ENCODE measurements at regions not wholly inside any gene's neighbourhood (a gene's known extent, or its start where the extent isn't known, plus 50 kb on each side); places are given as distances from the start of the nearest gene placed in this dataset.
A peak's percentile ranks its signal among the peaks of the same experiment; 100 is the strongest.

GRCh38 chr2:207331674-207332073 is 165.9 kb upstream of the KLF7 start:
- Histone ChIP-seq H2AK5ac (ENCODE audit: low read length, severe bottlenecking) (no peak overlapping the region), H2BK15ac (ENCODE audit: low read depth, poor library complexity, severe bottlenecking) (no peak overlapping the region), H3K27me3 (ENCODE audit: control insufficient read depth in 1 of 2, insufficient read depth in 1 of 2, low read length in 2 of 2) (no peaks in the 10 kb centered on the region), H3K36me3 (ENCODE audit: control insufficient read depth in 1 of 2, insufficient read depth in 2 of 2, low read depth in 1 of 2, low read length in 2 of 2) (no peaks in the 10 kb centered on the region), H4K91ac (ENCODE audit: low read length) (no peak overlapping the region), H3K4me2 (ENCODE audit: low read length, poor library complexity, severe bottlenecking) (no peak overlapping the region), H3K27ac (ENCODE audit: low read length, poor library complexity, severe bottlenecking) (no peak overlapping the region), H2BK5ac (ENCODE audit: low read depth, low read length, poor library complexity, severe bottlenecking) (no peak overlapping the region), H3K4ac (ENCODE audit: low read depth in 1 of 2, low read length in 2 of 2) (peak overlapping the region in 1 of 2 experiments; percentile 25), H3K4me3 (ENCODE audit: insufficient read depth in 1 of 2, low read depth in 1 of 2, low read length in 2 of 2) (no peak overlapping the region), H2BK12ac (ENCODE audit: low read length in 2 of 2) (peak overlapping the region; percentile 87 to 91), H3K9ac (ENCODE audit: low read length) (no peak overlapping the region), H3K18ac (ENCODE audit: low read depth in 1 of 2, low read length in 2 of 2) (peak overlapping the region; percentile 13 to 93), H4K8ac (ENCODE audit: low read length) (no peak overlapping the region), H3K9me3 (ENCODE audit: control insufficient read depth, low read length) (no peaks in the 10 kb centered on the region), H3K14ac (ENCODE audit: low read length in 2 of 2) (no peak overlapping the region), H2AFZ (ENCODE audit: low read depth, low read length) (no peak overlapping the region), H3K79me1 (replicated peaks; ENCODE audit: low read length, poor library complexity, severe bottlenecking) (no peaks in the 10 kb centered on the region), H2BK120ac (ENCODE audit: low read depth, low read length) (no peak overlapping the region), H3K4me1 (ENCODE audit: control insufficient read depth, insufficient read depth, low read depth, low read length) (peaks cover 6% of the 10 kb centered on the region), H3K23ac (ENCODE audit: low read length in 2 of 2) (no peak overlapping the region)
- WGBS = 79% methylated on average over 3 of the region's 6 CpGs
- DNase-seq = no peak

DNA sequence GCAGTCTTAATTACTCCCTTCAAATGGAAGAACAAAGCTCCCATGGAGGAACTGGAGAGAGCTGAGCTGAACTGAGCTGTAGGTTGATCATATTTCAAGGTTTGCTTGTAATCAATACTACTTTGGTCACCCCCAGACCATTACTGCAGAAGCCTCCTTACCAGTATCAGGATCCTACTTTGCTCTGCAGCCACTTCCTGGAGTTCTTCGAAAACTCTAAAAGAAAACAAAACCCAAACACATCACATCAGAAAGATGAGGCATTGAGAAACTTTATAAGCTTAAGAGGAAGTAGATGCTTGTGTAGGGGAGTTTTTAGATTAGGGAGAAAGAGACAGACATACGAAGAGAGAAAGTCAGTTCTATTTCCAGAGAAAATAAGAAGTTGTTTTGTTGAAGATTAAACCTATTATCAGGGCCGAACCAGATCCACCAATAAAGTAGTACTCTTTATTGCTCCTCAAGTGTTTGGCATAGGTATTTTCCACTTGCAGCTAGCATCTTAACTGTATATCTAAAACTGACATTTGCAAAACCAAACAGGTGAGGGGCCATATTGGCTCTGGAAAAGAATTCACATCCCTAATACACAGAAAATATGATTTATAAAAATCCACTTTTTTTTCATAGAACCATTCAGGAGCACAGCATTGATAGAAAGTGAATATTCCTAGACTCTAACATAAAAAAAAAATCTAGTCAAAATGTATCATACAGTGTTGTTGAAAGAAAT is 166.9 kb upstream of the KLF7 start:
- peak; percentile 60 for DNase-seq
- Histone ChIP-seq H4K91ac (ENCODE audit: low read length) (no peak overlapping the region), H3K4ac (ENCODE audit: low read depth in 1 of 2, low read length in 2 of 2) (peak overlapping the region; percentile 61 to 83), H3K4me3 (ENCODE audit: insufficient read depth in 1 of 2, low read depth in 1 of 2, low read length in 2 of 2) (no peak overlapping the region), H3K4me1 (ENCODE audit: control insufficient read depth, insufficient read depth, low read depth, low read length) (peaks cover 6% of the 10 kb centered on the region), H3K18ac (ENCODE audit: low read depth in 1 of 2, low read length in 2 of 2) (peak overlapping the region; percentile 61 to 83), H2BK5ac (ENCODE audit: low read depth, low read length, poor library complexity, severe bottlenecking) (no peak overlapping the region), H3K23ac (ENCODE audit: low read length in 2 of 2) (no peak overlapping the region), H2AK5ac (ENCODE audit: low read length, severe bottlenecking) (no peak overlapping the region), H3K9ac (ENCODE audit: low read length) (no peak overlapping the region), H4K8ac (ENCODE audit: low read length) (peak overlapping the region; percentile 41), H2BK12ac (ENCODE audit: low read length in 2 of 2) (peak overlapping the region; percentile 84), H3K79me1 (replicated peaks; ENCODE audit: low read length, poor library complexity, severe bottlenecking) (no peaks in the 10 kb centered on the region), H2BK120ac (ENCODE audit: low read depth, low read length) (peak overlapping the region; percentile 57), H3K27me3 (ENCODE audit: control insufficient read depth in 1 of 2, insufficient read depth in 1 of 2, low read length in 2 of 2) (no peaks in the 10 kb centered on the region), H3K27ac (ENCODE audit: low read length, poor library complexity, severe bottlenecking) (no peak overlapping the region), H2BK15ac (ENCODE audit: low read depth, poor library complexity, severe bottlenecking) (no peak overlapping the region), H3K36me3 (ENCODE audit: control insufficient read depth in 1 of 2, insufficient read depth in 2 of 2, low read depth in 1 of 2, low read length in 2 of 2) (no peaks in the 10 kb centered on the region), H3K4me2 (ENCODE audit: low read length, poor library complexity, severe bottlenecking) (no peak overlapping the region), H3K14ac (ENCODE audit: low read length in 2 of 2) (no peak overlapping the region), H2AFZ (ENCODE audit: low read depth, low read length) (no peak overlapping the region), H3K9me3 (ENCODE audit: control insufficient read depth, low read length) (no peaks in the 10 kb centered on the region)
- 48% methylated on average over 2 of the region's 3 CpGs for WGBS

DNA sequence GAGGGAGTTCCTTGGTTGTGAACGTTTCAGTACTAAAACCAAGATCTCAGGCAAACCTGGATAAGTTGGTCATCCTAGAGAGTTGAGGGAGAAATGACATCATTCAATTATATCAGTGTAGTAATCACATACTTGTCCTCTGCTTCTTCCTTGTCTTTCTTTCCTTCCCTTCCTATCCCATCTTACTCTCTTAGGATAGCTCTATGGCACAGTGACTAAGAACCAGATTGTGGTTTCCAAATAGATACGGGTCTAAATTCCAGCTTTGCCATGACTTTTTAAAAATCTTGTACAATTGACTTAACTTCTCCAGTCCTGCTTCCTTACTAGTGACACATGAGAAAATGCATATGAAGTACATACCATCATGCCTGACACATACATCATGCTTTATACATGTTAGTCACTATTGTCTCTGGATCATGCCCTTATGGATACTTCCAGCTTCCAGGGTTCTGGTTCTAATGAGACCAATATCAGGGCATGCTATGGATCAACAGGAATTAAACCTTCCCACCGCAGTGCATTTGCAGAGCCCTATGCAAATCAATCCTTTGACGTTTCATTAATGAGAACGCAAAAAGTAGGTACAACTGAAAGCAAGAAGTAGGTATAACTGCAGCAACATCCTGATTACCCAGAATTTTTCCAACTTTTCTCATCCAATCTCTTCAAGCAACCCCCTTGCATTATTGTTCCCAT is 168.0 kb upstream of the KLF7 start:
- Histone ChIP-seq H3K23ac (ENCODE audit: low read length in 2 of 2) (no peak overlapping the region), H4K91ac (ENCODE audit: low read length) (peak overlapping the region; percentile 87), H3K14ac (ENCODE audit: low read length in 2 of 2) (no peak overlapping the region), H2BK12ac (ENCODE audit: low read length in 2 of 2) (peak overlapping the region; percentile 29 to 90), H3K4ac (ENCODE audit: low read depth in 1 of 2, low read length in 2 of 2) (peak overlapping the region; percentile 29 to 42), H2AFZ (ENCODE audit: low read depth, low read length) (no peak overlapping the region), H3K4me2 (ENCODE audit: low read length, poor library complexity, severe bottlenecking) (peak overlapping the region; percentile 36), H4K8ac (ENCODE audit: low read length) (no peak overlapping the region), H2BK15ac (ENCODE audit: low read depth, poor library complexity, severe bottlenecking) (no peak overlapping the region), H3K36me3 (ENCODE audit: control insufficient read depth in 1 of 2, insufficient read depth in 2 of 2, low read depth in 1 of 2, low read length in 2 of 2) (no peaks in the 10 kb centered on the region), H3K9ac (ENCODE audit: low read length) (peak overlapping the region; percentile 90), H3K79me1 (replicated peaks; ENCODE audit: low read length, poor library complexity, severe bottlenecking) (no peaks in the 10 kb centered on the region), H2BK5ac (ENCODE audit: low read depth, low read length, poor library complexity, severe bottlenecking) (no peak overlapping the region), H3K27ac (ENCODE audit: low read length, poor library complexity, severe bottlenecking) (peak overlapping the region; percentile 81), H2AK5ac (ENCODE audit: low read length, severe bottlenecking) (no peak overlapping the region), H2BK120ac (ENCODE audit: low read depth, low read length) (peak overlapping the region; percentile 99), H3K4me3 (ENCODE audit: insufficient read depth in 1 of 2, low read depth in 1 of 2, low read length in 2 of 2) (peak overlapping the region in 1 of 2 experiments; percentile 67), H3K18ac (ENCODE audit: low read depth in 1 of 2, low read length in 2 of 2) (peak overlapping the region; percentile 82 to 88), H3K4me1 (ENCODE audit: control insufficient read depth, insufficient read depth, low read depth, low read length) (peaks cover 9% of the 10 kb centered on the region), H3K27me3 (ENCODE audit: control insufficient read depth in 1 of 2, insufficient read depth in 1 of 2, low read length in 2 of 2) (no peaks in the 10 kb centered on the region), H3K9me3 (ENCODE audit: control insufficient read depth, low read length) (no peaks in the 10 kb centered on the region)
- 64% methylated on average over 5 of the region's 5 CpGs for WGBS
- peak; percentile 76 for DNase-seq

DNA sequence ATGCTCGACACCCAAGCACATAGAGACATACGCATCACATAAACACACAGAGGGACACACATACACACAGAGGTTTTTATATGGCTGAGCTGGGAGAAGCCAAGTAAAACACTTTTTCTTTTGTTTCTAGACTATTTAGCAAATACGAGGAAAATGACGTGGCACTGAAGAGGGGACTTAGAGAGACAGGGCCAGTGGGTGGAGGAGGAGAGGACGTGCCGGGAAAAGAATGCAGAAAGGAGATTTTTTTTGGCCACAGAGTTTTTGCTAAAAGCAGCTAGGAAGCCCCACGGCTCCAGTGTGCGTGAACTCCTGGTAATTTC is 168.5 kb upstream of the KLF7 start:
- no peak overlapping the region for H2BK5ac ChIP-seq (ENCODE audit: low read depth, low read length, poor library complexity, severe bottlenecking)
- under 1% methylated on average over 6 of the region's 8 CpGs for WGBS
- H3K18ac ChIP-seq (ENCODE audit: low read depth in 1 of 2, low read length in 2 of 2) = peak overlapping the region; percentile 82 to 88
- peak overlapping the region; percentile 90 for H3K9ac ChIP-seq (ENCODE audit: low read length)
- H2BK15ac ChIP-seq (ENCODE audit: low read depth, poor library complexity, severe bottlenecking) = peak overlapping the region; percentile 6
- H3K4ac ChIP-seq (ENCODE audit: low read depth in 1 of 2, low read length in 2 of 2) = peak overlapping the region; percentile 15 to 42
- DNase-seq = no peak
- H3K4me3 ChIP-seq (ENCODE audit: insufficient read depth in 1 of 2, low read depth in 1 of 2, low read length in 2 of 2) = peak overlapping the region in 1 of 2 experiments; percentile 67
- H3K4me1 ChIP-seq (ENCODE audit: control insufficient read depth, insufficient read depth, low read depth, low read length) = peaks cover 9% of the 10 kb centered on the region
- H2AFZ ChIP-seq (ENCODE audit: low read depth, low read length) = no peak overlapping the region
- peak overlapping the region; percentile 6 for H2AK5ac ChIP-seq (ENCODE audit: low read length, severe bottlenecking)
- no peaks in the 10 kb centered on the region for H3K79me1 ChIP-seq (replicated peaks; ENCODE audit: low read length, poor library complexity, severe bottlenecking)
- H3K27ac ChIP-seq (ENCODE audit: low read length, poor library complexity, severe bottlenecking) = peak overlapping the region; percentile 81
- no peaks in the 10 kb centered on the region for H3K36me3 ChIP-seq (ENCODE audit: control insufficient read depth in 1 of 2, insufficient read depth in 2 of 2, low read depth in 1 of 2, low read length in 2 of 2)
- no peak overlapping the region for H3K14ac ChIP-seq (ENCODE audit: low read length in 2 of 2)
- peak overlapping the region; percentile 36 for H3K4me2 ChIP-seq (ENCODE audit: low read length, poor library complexity, severe bottlenecking)
- H4K91ac ChIP-seq (ENCODE audit: low read length) = peak overlapping the region; percentile 87
- H2BK12ac ChIP-seq (ENCODE audit: low read length in 2 of 2) = peak overlapping the region in 1 of 2 experiments; percentile 90
- no peaks in the 10 kb centered on the region for H3K9me3 ChIP-seq (ENCODE audit: control insufficient read depth, low read length)
- no peak overlapping the region for H3K23ac ChIP-seq (ENCODE audit: low read length in 2 of 2)
- H4K8ac ChIP-seq (ENCODE audit: low read length) = peak overlapping the region; percentile 62
- peak overlapping the region; percentile 99 for H2BK120ac ChIP-seq (ENCODE audit: low read depth, low read length)
- no peaks in the 10 kb centered on the region for H3K27me3 ChIP-seq (ENCODE audit: control insufficient read depth in 1 of 2, insufficient read depth in 1 of 2, low read length in 2 of 2)

All from mesenchymal stem cell (in vitro differentiated cells and primary cell).